Pancreas (tissue), 10 donors: ENCODE measurements at regions not wholly inside any gene's neighbourhood (a gene's known extent, or its start where the extent isn't known, plus 50 kb on each side); places are given as distances from the start of the nearest gene placed in this dataset.
"Not testable (repeated sequence)": the region's sequence is repeated elsewhere in the genome, so short reads cannot be mapped to it uniquely, and the experiment has no call there.

Experiments
- ATAC-seq, 4 donors: fragments of 200-7000 bp; cut with Tn5 transposase; one replicate each; pipeline versions ENCODE4 v1.8.0 to v1.9.1; 2020; ENCODE audit warnings: mild to moderate bottlenecking in 4 of 4, moderate library complexity in 4 of 4
- DNase-seq, 6 donors: peaks; one replicate each; pipeline ENCODE4 v3.0.0-alpha.2; 2020
- FAIRE-seq: peaks from 2 replicates; lab custom pipeline; 2012; peaks lifted over from hg19 to GRCh38; lab: Jason Lieb, UNC
- H3K27ac ChIP-seq, 4 donors: fragments of 200-600 bp; sonication (generic); 1 replicate in 3 of 4; 2 replicates in 1 of 4; pipeline versions ENCODE4 v1.5.0 to v1.8.0; 2020
- H3K27me3 ChIP-seq, 4 donors: fragments of 200-600 bp; one replicate each; pipeline ENCODE4 v1.8.0; 2021
- H3K36me3 ChIP-seq, 3 donors: fragments of 200-600 bp; sonication (generic) in 1 of 3; one replicate each; pipeline versions ENCODE4 v1.5.0 to v1.8.0; 2020 to 2021
- H3K4me1 ChIP-seq, 3 donors: fragments of 200-600 bp; one replicate each; pipeline ENCODE4 v1.8.0; 2021
- H3K4me3 ChIP-seq, 4 donors: fragments of 200-600 bp; sonication (generic) in 2 of 4; one replicate each; pipeline versions ENCODE4 v1.5.0 to v1.8.0; 2020 to 2021
- H3K9me3 ChIP-seq, 4 donors: fragments of 200-600 bp; one replicate each; pipeline ENCODE4 v1.8.0; 2021
- WGBS, 2 donors: extraction: QIAGEN DNeasy Blood & Tissue Kit; methylation state at CpG; one replicate each; pipeline ENCODE4 v1.1.7; 2013; 5-methylcytosine and 5-hydroxymethylcytosine counted together
- intact Hi-C, 3 donors: fragments of 100-400 bp; cut with DNase I; formaldehyde crosslinking; loops; one replicate each; pipeline versions ENCODE4 v1.11.1 to v1.14.2; 2022
- TF ChIP-seq, protein P1 (sequence below), 4 donors: fragments of 200-600 bp; sonication (generic) in 3 of 4; IDR thresholded peaks; one replicate each; pipeline versions ENCODE4 v1.5.0 to v1.8.0; 2021; ENCODE audit warnings: antibody characterized with exemption in 4 of 4
- donor health status: healthy with polysubstance abuse.
- donor health status: DM: no; HTN: no; CAD: no; lungs with moderate emphysema.
- donor health status: DM: no; HTN: no; CAD: no.
- donor health status: control.
- donor health status: control.
- donor health status: Bipolar disorder and iron deficiency.
- donor health status: DM: yes; HTN: yes; CAD: no.
- donor health status: DM: no; HTN: no; CAD: no.
- donor health status: DM: no; HTN: no; CAD: no.
- donor health status: DM: yes; HTN: yes; CAD: no.

DNA sequence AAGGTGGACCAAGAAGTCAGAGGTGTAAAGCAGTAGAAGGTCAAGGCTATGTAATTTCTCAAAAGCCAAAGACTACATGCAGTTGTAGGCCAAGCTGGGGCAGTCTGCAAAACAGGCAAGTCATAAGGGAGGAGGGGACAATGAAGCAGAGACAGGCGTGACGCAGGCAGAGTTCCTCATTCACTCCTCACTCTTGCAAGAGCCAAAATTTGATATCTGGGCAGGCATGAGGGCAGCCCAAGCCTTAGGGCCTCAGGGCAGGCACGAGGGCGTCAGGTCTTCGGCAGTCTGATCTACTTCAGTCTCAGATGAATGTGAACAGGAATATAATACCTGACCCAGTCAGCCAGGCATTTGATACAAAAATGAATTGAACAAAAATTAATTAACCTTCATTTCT is 86.4 kb upstream of the AGA start:
- FAIRE-seq (no peak), DNase-seq (no peak), ATAC-seq (no peak)
- Histone ChIP-seq H3K36me3 (no peaks in the 10 kb centered on the region), H3K27ac (no peak overlapping the region), H3K9me3 (no peaks in the 10 kb centered on the region), H3K4me3 (no peak overlapping the region), H3K4me1 (no peaks in the 10 kb centered on the region), H3K27me3 (no peaks in the 10 kb centered on the region)
- TF ChIP-seq, protein P1, sequence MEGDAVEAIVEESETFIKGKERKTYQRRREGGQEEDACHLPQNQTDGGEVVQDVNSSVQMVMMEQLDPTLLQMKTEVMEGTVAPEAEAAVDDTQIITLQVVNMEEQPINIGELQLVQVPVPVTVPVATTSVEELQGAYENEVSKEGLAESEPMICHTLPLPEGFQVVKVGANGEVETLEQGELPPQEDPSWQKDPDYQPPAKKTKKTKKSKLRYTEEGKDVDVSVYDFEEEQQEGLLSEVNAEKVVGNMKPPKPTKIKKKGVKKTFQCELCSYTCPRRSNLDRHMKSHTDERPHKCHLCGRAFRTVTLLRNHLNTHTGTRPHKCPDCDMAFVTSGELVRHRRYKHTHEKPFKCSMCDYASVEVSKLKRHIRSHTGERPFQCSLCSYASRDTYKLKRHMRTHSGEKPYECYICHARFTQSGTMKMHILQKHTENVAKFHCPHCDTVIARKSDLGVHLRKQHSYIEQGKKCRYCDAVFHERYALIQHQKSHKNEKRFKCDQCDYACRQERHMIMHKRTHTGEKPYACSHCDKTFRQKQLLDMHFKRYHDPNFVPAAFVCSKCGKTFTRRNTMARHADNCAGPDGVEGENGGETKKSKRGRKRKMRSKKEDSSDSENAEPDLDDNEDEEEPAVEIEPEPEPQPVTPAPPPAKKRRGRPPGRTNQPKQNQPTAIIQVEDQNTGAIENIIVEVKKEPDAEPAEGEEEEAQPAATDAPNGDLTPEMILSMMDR (IDR thresholded peaks at IDR 0.05): no peak
- intact Hi-C loops: no loop called here
- WGBS, 2 donors: 89 to 92% methylated on average over 5 of the region's 5 CpGs

DNA sequence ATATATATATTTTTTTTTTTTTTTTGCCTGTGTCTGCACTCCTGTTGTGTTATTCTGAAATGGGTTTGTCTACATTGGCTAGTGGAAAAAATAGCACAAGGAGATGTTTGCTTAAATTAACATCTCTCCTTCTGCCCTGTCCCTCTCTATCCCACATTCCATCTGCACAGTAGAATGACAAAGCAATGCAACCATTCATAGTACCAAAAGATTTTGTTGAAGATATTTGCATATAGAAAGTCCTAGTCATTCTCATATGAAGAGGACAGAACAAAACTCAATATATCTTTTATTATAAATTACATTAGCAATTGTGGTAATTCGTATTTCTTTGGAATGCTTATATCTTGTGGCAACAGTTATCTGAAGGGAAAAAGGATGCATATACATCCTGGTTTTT is 88.3 kb upstream of the AGA start:
- intact Hi-C loops: no loop called here

DNA sequence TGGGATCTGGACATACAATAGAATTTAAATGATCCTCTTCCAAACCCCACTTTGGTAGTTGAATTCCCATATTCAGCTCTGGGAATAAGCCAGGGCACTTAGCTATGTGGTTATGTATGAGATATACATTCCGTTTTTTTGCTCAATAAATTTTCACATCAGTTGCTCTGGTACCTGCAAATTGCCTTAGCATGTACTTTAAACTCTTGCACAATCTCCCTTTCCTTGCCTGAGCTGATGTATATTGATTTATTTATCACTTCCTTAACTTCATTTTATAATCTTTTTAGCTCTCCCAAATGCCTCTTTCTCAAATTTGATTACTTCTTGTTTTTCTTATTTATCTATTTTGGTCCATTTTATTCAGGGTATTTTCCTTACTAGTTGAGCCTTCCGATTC is 90.1 kb upstream of the AGA start:
- DNase-seq: no peak
- WGBS, 2 donors: 56 to 61% methylated on average over 2 of the region's 2 CpGs
- intact Hi-C loops: no loop called here
- Histone ChIP-seq H3K36me3 (no peaks in the 10 kb centered on the region), H3K27me3 (no peaks in the 10 kb centered on the region), H3K4me3 (no peak overlapping the region), H3K4me1 (no peaks in the 10 kb centered on the region), H3K27ac (no peak overlapping the region), H3K9me3 (no peaks in the 10 kb centered on the region)
- TF ChIP-seq, protein P1 (IDR thresholded peaks at IDR 0.05): no peak
- peak; percentile 47 for FAIRE-seq
- ATAC-seq: no peak

More for the DNA sequence above, 88.3 kb upstream of the AGA start:
- TF ChIP-seq, protein P1 (IDR thresholded peaks at IDR 0.05): no peak
- no peaks in the 10 kb centered on the region for H3K4me1 ChIP-seq
- no peak overlapping the region for H3K4me3 ChIP-seq
- no peaks in the 10 kb centered on the region for H3K9me3 ChIP-seq
- H3K36me3 ChIP-seq: no peaks in the 10 kb centered on the region
- 83 to 91% methylated on average over 1 of the region's 1 CpG for WGBS, 2 donors
- DNase-seq: no peak
- no peak for ATAC-seq
- no peak overlapping the region for H3K27ac ChIP-seq
- no peak for FAIRE-seq
- no peaks in the 10 kb centered on the region for H3K27me3 ChIP-seq

DNA sequence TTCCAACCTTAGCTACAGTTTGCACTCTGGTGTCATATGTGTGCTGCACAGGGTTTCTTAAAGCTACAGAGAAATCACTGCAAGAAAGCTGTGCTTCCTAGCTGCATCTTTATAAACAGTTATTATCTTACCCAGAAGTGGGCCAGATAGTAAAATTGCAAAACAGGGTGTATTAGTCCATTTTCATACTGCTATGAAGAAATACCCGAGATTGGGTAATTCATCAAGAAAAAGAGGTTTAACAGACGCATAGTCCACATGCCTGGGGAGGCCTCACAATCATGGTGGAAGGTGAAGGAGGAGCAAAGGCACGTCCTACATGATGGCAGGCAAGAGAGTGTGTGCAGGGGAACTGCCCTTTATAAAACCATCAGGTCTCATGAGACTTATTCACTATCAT is 92.6 kb upstream of the AGA start:
- H3K4me3 ChIP-seq, H3K27me3 ChIP-seq, ATAC-seq, H3K9me3 ChIP-seq, H3K36me3 ChIP-seq, H3K27ac ChIP-seq, FAIRE-seq, DNase-seq, intact Hi-C loops, H3K4me1 ChIP-seq: not testable (repeated sequence)
- WGBS, 2 donors: 79 to 83% methylated on average over 3 of the region's 3 CpGs

DNA sequence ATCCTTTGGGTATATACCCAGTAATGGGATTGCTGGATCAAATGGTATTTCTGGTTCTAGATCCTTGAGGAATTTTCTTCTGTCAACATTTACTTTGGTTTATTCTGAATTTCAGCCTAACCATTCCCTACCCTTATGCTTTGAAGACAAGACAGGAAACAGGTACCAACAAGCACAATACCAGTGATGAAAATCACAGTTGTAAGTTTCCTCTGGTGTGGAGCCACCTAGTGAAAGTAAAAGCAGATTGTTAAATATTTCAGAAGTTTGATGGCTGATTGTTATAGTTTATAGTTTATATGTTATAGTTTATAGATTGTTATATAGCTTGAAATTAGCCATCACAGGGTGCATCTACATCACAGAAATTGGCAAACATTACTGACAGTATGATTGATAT is 104.5 kb upstream of the AGA start:
- Histone ChIP-seq H3K36me3 (no peaks in the 10 kb centered on the region), H3K27ac (no peak overlapping the region), H3K4me3 (no peak overlapping the region), H3K9me3 (no peaks in the 10 kb centered on the region), H3K4me1 (no peaks in the 10 kb centered on the region), H3K27me3 (no peaks in the 10 kb centered on the region)
- FAIRE-seq: no peak
- TF ChIP-seq, protein P1 (IDR thresholded peaks at IDR 0.05): no peak
- no peak for DNase-seq
- intact Hi-C loops: no loop called here
- ATAC-seq: no peak

DNA sequence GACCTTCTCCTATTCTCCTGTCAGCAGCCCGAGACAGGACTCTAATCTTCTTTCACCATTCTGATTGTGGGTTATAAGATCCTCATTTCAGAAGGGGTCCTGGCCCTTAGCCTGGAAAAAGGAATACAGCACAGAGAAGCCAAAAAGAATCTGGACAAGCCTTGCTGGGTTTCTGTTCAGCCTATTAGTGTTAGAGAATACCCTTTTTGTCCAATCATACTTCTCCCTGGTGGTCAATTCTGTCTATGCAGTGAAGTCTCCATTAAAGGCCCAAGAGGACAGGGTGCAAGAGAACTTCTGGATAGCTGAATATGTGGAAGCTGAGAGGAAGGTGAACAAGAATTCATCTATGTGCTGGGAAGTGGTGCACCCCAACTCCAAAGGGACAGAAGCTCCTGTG is 105.7 kb upstream of the AGA start:
- no peaks in the 10 kb centered on the region for H3K27me3 ChIP-seq
- intact Hi-C loops: no loop called here
- ATAC-seq (no peak), FAIRE-seq (no peak), DNase-seq (no peak)
- H3K36me3 ChIP-seq: no peaks in the 10 kb centered on the region
- H3K4me1 ChIP-seq: no peaks in the 10 kb centered on the region
- H3K27ac ChIP-seq: no peak overlapping the region
- TF ChIP-seq, protein P1 (IDR thresholded peaks at IDR 0.05): no peak
- no peak overlapping the region for H3K4me3 ChIP-seq
- H3K9me3 ChIP-seq: no peaks in the 10 kb centered on the region
- 79 to 84% methylated on average over 1 of the region's 1 CpG for WGBS, 2 donors
